ENCODE measurements at regions not wholly inside any gene's neighbourhood (a gene's known extent, or its start where the extent isn't known, plus 50 kb on each side); places are given as distances from the start of the nearest gene placed in this dataset.

DNA sequence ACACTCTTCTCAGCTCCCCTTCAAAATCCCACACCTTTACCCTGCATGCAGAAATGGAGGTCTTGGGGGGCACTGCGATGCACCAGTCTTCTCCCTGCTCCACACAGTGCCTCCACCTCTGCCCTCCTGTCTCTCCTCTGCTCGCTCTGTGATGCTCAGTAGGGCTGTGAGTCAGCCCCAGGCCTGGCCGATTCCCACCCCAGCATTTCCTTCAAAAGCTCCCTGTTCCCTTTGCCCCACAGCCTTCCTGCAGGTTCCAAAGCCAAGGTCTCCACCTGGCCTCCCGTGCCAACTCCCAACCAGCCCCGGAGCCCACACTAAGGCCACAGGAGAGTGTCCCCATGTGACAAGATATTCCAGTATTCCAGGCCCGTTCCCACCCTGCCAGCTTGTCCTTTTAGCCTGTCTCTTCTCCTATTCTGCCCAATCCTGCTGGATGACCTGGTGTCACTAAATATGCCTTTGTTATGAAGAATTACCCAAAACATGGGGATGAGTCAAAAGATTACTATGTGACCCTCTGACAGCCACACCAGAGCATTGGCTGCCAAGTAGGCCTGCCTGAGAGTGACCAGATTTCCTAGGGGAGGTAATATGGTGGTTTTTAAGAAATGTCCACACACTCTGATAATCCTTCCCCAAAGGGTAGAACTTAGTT is 118.9 kb upstream of the NXT1 start:
- DNase-seq, result no peak

DNA sequence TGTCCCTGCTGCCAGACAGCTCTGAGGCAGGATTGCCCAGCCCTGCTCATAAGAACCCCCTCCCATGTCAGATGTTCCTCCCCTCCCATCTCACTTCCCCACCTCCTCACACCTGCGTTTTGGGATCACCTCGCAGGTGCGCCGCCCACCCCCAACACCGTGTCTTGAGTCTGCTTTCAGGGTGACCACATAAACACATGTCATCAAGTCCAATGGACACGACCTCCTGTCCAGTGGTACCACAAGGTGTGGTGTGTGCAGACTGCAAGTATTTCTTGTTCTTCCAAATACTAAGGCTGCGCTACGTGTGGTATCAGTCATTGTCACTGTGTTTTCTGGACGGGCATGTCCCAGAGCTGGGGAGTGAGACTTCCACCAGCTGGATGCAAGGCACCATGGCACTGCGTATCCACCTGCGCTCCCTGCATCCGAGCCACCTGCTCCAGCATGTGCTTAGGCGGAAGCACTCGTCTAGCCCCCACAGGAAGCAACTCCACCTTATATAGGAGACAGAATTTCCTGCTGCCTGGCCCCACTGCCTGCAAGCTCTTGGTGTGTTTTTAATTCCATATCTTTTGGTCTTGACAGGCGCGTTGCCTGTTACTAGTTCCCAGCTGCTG is 119.7 kb upstream of the NXT1 start:
- no peak for DNase-seq

DNA sequence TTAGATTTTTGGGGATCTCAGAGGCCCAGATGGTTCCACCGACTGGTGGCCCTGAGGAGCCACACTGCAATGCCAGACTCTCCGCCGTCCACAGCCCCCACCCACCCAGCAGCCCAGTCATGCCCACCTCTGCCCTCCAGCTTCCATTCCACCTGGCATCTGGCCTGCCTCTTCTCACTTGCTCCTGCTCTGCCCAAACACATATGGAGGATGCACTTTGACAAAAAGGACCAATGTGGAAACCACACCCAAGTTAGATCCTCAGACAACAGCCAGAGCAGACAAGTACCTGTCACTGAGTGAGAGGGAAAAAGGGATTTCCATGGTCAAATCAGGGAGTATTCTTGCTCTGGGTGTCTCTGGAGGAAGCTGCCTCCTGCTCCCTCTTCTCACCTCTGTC is 120.6 kb upstream of the NXT1 start:
- no peak for DNase-seq

DNA sequence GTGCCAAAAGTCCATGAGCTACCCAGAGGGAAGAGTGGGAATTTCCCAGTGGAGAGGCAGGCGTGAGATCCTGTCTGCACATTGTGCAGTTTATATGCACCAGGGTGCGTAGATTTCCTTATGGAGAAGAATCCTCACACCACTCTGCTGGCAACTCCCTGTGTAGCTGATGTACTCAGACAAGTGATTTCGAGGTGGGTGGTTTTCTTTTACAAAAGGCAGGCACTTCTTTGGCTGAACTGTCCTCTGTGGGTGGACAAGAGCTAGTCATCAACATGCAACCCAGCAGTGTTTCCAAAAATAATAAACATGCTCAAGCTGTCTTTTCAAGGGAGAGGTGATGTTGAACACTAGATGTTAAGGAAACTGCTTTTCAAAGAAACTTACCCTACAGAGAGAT is 121.7 kb upstream of the NXT1 start:
- no peak for DNase-seq

DNA sequence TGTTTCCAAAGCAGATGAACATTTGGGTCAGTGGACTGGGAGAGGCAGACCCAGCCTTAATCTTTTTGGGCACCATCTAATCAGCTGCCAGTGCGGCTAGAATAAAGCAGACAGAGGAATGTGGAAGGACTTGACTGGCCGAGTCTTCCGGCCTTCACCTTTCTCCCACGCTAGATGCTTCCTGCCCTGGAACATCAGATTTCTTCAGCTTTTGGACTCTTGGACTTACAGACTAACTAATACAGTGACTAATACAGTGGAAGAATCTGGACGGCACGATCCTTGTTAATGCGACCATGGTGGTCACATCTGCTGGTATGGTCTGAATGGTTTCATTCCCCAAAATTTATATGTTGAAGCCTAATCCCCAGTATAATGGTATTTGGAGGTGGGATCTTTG is 122.6 kb upstream of the NXT1 start:
- no peak for DNase-seq

DNA sequence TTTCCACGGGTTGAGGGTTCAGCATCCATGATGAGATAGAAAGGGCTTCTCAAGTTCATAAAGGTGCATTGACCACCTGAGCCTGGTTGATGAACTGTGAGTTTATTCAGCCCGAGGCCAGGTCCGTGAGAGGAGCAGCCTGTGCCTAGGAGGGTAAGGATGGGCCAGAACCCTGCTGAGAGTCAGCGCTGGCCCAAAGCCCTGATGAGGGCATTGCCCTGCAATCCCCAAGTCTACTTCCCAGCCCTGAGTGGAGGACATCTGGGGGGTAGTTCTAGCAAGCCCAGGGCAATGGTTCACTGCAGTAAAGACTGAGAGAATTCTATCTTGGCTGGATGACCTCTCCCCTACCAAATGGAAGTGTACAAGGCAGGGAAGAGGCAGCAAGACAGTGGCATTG is 123.3 kb upstream of the NXT1 start:
- no peak for DNase-seq

DNA sequence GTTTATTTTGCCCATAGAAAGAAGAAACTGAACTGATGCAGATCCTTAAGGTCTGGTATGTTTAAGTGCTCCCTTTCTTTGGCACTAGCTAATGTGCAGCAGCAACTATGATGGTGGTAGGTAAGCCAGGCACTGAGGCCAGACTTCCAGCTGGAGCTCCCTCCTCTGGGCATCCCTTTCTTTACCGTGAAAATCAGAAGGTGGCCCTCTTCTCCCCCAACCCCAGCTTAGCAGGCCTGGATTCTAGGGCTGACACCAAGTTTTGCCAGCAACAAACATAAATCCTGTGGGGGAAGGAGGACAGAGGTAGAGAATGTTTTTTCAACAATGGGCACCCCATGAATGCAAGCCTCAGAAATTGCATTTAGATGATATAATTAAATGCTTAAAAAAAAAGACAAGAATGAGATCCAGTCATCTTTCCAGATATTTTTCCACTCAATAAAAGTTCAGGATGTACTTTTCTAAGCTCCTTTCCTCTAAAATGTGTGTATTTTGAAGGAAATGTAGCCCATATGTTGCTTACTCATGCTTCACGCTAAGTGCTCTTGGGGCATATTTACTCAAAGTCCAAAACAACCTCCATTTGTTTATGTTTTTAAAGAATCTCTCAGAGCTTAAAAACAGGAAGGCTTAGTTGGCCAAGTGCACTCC is 123.9 kb upstream of the NXT1 start:
- DNase-seq, result no peak

DNA sequence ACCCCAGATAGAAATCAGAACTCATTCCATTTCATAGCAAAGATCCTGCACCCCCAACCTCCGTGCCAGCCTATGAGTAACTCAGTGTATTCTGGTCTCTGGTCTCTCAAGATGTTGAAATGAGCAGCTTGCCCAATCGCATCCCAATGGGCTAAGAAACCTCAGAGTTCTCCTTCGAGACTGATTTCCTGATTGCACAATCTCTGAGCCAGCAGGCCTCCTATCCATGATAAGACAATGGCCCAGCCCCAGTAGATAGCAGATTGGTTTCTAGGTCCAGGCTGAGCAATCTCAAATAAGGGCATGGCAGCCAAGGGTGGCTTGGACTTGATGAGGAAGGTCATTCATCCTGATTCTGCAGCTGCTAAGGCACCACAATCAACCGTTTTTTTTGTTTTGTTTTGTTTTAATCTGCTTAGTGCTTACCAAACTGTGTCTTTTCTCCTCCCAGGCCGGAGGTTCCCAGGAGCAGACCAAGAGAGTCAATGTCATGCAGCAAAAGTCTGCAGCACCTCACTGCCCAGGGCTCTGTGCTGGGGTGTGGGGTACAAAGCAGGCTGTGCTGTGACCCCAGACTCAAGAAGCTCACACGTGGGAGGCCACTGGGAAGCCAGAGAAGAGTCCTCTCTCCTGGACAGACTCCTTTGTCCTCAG is 125.1 kb upstream of the NXT1 start:
- no peak for DNase-seq

DNA sequence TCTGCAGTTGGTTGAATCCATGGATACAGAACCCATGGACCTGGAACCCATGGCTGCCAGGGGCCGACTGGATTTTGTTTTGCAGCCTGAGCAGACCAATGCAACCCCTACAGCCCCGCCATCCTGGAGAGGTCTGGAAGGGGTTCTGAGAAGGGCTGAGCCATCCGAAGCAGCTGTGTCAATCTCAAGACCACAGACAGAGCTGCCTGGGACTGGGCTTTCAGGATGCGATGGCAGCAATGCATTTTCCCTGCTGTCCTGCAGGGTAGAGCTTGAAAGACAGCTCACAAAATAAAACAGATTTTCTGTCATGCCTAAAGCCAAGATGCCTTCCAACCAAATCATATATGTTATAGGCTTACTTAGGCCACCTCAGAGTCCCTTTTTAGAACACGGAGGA is 125.8 kb upstream of the NXT1 start:
- no peak for DNase-seq

DNA sequence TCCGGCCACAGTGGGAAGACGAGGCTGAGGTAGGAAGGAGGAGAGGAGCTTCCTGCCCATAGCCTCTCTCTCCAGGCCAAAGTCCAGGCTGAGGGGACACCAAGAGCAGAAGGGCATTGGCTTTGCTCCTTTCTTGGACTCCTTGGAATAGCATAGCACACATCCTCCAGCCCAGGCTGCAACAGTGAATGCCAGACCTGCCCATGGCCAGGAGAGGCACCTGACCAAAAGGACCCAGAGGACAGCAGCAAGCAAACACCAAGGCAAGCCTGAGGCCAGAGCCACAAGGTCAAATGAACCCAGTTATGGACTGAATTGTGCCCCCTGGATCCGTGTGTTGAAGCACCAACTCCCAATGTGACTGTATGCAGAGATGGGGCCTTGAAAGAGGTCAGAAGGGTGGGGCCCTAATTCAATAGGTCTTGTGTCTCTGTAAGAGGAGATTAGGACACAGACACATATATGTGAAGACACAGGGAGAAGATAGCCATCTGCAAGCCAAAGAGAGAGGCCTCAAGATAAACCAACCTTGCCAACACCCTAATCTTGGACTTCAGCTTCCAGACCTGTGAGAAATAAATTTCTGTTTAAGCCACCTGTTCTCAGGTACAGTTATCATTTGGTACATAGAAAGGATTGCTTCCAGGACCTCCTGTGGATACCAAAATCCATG is 126.5 kb upstream of the NXT1 start:
- DNase-seq, result no peak

DNA sequence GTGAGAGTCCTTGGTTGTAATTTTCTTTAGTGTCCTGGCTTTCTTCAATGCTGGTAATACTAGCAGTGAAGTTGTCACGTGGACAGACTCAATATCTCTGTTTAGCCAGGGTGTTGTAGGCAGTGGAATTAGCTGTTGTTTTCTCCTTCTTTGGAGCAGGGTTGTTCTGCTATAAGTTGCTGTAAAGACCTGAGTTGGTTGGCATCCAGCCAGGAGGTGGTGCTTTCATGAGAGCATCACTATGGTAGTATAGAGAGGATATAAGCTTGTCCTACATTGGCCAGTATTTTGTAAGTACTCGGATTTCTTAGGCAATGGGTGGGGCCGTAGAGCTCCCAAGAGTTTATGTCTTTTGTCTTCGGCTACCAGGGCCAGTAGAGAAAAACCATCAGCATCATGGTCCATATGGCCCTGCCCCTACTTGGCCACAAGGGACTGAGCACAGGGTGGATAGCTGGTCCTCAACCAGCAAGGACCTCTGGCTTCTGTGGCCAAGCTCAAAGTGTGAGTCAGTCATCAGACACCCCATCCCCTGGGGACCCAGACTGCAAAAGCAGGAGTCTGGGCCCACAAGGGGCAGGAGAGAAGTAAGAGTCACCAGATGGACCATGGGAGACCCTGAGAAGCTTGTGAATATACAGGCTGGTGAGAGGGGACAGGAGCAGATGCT is 127.9 kb upstream of the NXT1 start:
- DNase-seq, result no peak

DNA sequence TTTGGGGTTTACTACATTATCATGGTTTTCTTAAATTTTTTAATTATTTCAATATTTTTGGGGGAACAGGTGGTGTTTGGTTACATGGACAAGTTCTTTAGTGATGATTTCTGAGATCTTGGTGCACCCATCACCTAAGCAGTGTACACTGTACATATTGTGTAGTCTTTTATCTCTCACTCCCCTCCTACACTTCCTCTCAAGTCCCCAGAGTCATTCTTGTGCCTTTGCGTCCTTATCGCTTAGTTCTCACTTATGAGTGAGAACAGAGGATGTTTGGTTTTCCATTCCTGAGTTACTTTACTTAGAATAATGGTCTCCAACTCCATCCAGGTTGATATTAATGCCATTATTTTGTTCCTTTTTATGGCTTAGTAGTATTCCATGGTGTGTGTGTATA is 130.9 kb upstream of the CD93 start:
- no peak for DNase-seq

DNA sequence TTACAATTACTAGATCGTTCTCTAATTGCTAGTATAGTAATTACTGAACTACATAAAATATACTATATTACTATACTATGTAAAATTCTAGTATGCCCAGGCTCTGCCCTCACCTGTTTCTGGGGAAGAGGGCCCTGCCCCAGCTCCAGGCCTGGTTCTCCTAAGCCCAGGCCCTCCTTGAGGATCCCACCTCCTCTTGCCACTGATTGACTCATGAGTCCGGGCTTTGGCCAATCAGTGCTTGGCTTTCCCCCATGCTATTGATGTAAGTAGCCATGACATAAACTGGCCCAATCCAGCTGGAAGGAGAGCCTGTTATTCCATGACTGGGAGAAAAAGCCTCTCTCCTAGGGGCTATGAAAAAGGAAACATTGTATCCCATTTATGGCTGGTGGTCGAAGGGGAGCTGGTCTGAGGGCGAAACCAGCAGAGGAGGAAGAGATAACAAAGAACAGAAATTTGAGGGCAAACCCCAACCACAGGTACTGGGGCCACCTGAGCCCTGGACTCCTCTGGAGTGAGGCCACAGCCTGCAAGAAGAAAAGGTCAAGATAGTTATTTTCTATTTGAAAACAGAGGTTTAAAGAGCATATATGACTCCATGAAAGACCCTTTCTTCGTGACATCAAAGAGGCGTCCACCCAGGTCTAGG is 129.3 kb upstream of the CD93 start:
- DNase-seq, result no peak

DNA sequence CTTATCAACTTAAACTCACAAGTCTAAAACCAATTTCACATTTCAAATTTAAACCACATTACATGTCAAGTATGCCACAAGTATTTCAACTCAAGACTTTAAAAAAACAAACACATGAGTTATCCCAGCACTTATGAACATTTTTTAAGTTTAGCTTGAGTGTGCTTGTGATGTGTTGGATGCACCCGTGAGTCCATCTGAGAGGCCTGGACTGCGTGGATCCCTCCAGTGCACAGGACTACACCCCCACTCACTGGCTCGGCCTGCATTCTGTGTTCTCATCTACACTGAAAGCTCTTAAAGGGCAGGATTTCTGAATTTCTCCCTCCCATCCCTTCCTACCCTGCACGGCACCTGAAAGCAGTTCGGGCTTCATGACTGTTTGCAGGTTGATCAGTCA is 128.8 kb upstream of the CD93 start:
- no peak for DNase-seq

DNA sequence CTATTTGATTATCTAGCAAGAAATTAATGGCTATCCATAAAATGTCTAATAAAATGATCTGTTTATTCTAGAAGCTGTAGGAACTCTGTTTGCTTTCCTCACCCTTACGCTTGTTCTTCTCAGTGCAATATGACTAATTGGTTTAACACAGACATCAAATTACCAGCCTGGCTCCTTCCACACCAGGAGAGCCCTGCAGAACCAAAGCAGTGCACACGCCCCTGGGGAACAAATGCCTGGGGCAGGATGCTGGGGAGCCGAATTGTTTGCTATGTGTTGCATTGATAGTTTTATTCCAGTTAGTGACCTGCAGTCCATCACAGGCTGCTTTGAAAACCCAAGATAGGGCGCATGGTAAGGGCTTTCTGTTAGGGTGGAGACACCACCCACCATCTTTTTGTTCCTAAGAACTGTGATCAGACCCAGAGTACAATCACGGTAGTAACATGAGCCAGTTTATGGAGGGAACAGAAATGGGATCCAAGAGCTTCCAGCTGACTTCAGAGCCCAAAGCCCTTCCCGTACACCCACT is 126.4 kb upstream of the CD93 start:
- no peak for DNase-seq

DNA sequence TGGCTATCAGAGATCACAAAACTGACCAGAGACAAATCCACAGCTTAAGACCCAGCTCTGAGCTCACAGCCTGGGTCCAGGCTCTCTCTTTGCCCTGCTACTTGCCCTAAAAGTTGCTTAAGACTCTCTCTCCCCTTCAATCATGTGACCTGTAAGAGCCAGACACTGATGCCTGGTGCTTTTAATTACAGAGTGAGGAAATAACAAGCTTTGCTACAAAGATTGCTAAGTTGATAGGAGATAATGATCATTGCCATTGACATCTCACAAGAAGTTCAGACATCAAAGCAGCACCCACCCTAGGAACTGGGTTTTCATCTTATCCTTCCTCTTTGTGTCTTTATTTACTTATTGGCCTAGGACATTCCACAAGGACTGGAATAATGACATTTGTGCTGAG is 125.9 kb upstream of the CD93 start:
- no peak for DNase-seq

DNA sequence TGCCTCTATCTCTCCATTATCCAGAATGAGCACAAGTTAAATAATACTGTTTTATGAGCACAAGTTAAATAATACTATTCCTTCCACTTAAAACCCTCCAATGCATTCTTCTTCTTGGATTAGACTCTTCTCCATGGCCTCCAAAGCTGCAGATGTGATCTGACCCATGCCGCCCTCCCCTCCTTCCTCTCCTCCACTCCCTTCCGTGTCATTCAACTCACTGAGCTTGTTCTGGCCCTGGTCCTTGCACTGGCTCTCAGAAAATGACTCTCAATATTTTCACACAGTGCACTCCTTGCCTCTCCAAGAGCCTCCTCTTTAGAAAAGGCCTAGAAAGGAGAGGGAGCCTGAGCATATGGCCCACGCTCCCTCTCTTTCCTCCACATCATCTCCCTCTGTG is 125.0 kb upstream of the CD93 start:
- DNase-seq, result no peak

DNA sequence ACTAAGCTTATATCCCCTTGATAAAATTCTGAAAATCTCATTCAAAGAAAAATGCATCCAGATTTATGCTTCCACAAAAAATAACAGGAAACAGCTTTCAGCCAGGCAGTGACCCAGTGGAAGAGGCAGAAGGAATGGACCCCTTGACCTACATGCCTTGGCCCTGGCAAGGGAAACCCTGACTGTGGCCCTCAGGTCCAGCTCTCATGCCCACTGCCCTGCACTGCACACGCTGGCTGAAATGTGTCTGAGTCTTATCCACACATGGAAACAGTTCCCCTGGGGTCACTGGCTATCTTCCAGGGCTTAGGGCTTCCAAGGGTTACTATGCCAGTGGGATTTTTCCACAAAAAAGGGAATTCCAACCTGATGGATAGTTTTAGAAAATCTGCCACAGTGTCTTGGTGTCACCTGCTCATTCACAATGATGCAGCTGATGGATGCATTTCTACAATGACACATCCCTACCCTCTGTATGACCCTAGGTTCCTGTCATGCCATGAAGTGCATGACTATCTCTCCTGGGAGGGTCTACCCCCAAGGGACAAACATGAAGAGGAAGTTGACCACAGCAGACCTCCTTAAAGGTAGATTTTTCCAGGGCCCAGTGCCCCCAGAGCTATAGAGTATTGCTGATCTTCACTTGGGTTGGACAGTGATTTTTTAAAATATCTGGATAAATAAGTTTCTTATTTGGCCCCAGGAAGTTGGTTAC is 121.9 kb upstream of the CD93 start:
- DNase-seq, result no peak

DNA sequence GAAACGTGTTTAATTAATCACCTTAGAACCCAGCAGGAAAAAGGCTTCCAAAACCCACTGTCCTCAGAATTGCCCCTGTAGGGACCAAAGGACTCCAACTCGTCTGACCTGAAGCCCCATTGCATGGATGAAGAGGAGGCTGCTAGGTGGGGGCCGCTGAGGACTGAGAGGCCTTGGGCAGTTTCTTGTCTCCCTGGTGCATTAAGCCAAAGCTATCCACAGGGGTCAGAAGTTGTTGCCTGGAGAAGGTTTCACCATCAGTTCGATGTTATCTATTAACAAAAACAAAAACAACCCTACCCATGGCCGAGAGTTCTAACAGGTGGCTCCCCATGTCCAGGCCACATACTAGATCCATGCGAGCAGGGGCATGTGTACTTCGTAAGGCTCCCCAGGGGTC is 120.9 kb upstream of the CD93 start:
- DNase-seq, result no peak

DNA sequence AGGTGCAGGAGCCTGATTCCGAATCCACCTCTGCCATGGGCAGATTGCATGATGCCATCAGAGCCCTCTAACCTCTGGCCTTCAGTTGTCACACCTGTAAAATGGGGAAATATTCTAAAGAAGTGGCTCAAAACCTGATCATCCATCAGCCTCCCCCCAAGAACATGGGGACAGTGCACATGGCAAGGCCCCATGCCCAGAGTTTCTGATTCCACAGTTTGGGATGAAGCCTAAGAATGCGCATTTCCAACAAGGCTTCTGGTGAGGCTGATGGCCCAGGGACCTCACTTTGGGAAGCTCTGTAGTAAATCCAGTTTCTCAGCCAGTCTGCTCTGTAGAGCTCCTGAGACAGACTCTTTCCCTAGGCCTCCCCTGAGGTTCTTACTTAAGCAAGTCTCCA is 119.9 kb upstream of the CD93 start:
- DNase-seq, result no peak

DNA sequence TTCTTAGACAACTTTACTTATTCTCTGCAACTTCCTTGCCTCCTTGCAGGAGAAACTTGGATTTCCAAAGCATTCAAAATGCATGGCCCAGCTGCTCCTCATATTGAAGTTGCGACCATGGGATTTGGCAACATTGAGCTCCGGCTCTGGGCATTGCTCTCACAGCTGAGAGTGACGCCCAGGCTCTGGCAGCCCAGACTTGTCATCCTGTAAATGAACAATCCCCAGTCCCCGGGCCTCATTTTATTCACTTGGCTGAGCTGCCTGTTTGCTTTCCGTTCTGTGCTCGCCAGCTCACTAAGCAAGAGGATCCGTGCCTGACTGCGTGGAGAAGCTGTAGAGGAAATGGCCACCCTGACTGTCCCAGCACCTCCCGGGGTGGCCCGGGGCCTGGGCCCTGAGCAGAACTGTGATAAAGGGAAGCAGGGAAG is 119.5 kb upstream of the CD93 start:
- DNase-seq, result peak; percentile 64
